Left hindlimb (tissue), 1 donor: ENCODE measurements at regions not wholly inside any gene's neighbourhood (a gene's known extent, or its start where the extent isn't known, plus 50 kb on each side); places are given as distances from the start of the nearest gene placed in this dataset.

Experiments
- DNase-seq: peaks from one replicate; pipeline ENCODE4 v3.0.0-alpha.2; 2018

- no peak for DNase-seq
Observed at GRCh38 chr13:95352486-95352885, 51.2 kb upstream of the ABCC4 start.

- DNase-seq: no peak
Observed at GRCh38 chr13:95354156-95354555, 52.9 kb upstream of the ABCC4 start.

- no peak for DNase-seq
Observed at GRCh38 chr13:95354680-95355487, 53.6 kb upstream of the ABCC4 start.

- DNase-seq: no peak
Observed at GRCh38 chr13:95355494-95355893, 54.2 kb upstream of the ABCC4 start.

- no peak for DNase-seq
Observed at GRCh38 chr13:95356916-95357315, 55.7 kb upstream of the ABCC4 start.

- no peak for DNase-seq
Observed at GRCh38 chr13:95357875-95358274, 56.6 kb upstream of the ABCC4 start.

- DNase-seq: no peak
Observed at GRCh38 chr13:95360052-95360451, 58.8 kb upstream of the ABCC4 start.

- no peak for DNase-seq
Observed at GRCh38 chr13:95360464-95361097, 59.3 kb upstream of the ABCC4 start.

GRCh38 chr13:95361686-95362085 lies 60.4 kb upstream of the ABCC4 start:
- DNase-seq: no peak

GRCh38 chr13:95362666-95363065 lies 61.4 kb upstream of the ABCC4 start:
- no peak for DNase-seq

- DNase-seq: no peak
Observed at GRCh38 chr13:95367309-95367843, 66.1 kb upstream of the ABCC4 start.

- no peak for DNase-seq
Observed at GRCh38 chr13:95368998-95369397, 67.7 kb upstream of the ABCC4 start.

GRCh38 chr13:95375706-95376105 lies 74.5 kb upstream of the ABCC4 start:
- no peak for DNase-seq

- no peak for DNase-seq
Observed at GRCh38 chr13:95378603-95379002, 77.4 kb upstream of the ABCC4 start.

- DNase-seq: peak; percentile 73
Observed at GRCh38 chr13:95380468-95381211, 79.4 kb upstream of the ABCC4 start.

- DNase-seq: no peak
Observed at GRCh38 chr13:95381212-95381527, 79.9 kb upstream of the ABCC4 start.

GRCh38 chr13:95382411-95382810 lies 81.2 kb upstream of the ABCC4 start:
- no peak for DNase-seq

- DNase-seq: no peak
Observed at GRCh38 chr13:95382916-95383315, 81.7 kb upstream of the ABCC4 start.

- no peak for DNase-seq
Observed at GRCh38 chr13:95385373-95385772, 84.1 kb upstream of the ABCC4 start.

GRCh38 chr13:95385798-95386197 lies 84.5 kb upstream of the ABCC4 start:
- no peak for DNase-seq

- no peak for DNase-seq
Observed at GRCh38 chr13:95386370-95386769, 85.1 kb upstream of the ABCC4 start.

- peak; percentile 44 for DNase-seq
Observed at GRCh38 chr13:95387733-95388207, 86.5 kb upstream of the ABCC4 start.

GRCh38 chr13:95388420-95389079 lies 87.3 kb upstream of the ABCC4 start:
- no peak for DNase-seq
